GM12878 (cell line): ENCODE measurements at regions not wholly inside any gene's neighbourhood (a gene's known extent, or its start where the extent isn't known, plus 50 kb on each side); places are given as distances from the start of the nearest gene placed in this dataset.

ENCODE experiments used
- ATAC-seq: fragments of 200-7000 bp; cut with Tn5 transposase; 3 replicates; pipeline ENCODE4 v1.9.1; 2020; ENCODE audit warnings: mild to moderate bottlenecking, moderate library complexity
- BruUV-seq: library from RNA; stranded (reverse); fragments of 400-500 nt; replicated peaks from 2 replicates; lab custom pipeline; 2021; lab: Mats Ljungman, UMichigan
- CTCF ChIA-PET: fragments of 300-600 bp; sonication (Branson Sonifier 250); formaldehyde crosslinking; extraction: SDS; loops from one replicate; lab custom pipeline; 2021; ENCODE audit warnings: inconsistent platforms; lab: Yijun Ruan, JAX
- POLR2A ChIA-PET: fragments of 350-600 bp; formaldehyde crosslinking; extraction: SDS; loops from one replicate; lab custom pipeline; 2021; ENCODE audit warnings: inconsistent platforms; lab: Charles Lee
- RAD21 ChIA-PET: fragments of 300-600 bp; sonication (Branson Sonifier 250); formaldehyde crosslinking; loops from one replicate; lab custom pipeline; 2023; ENCODE audit warnings: antibody characterized with exemption; ENCODE audit not compliant: unreplicated experiment; lab: Charles Lee
- SMC1A ChIA-PET: fragments of 300-600 bp; sonication (Branson Sonifier 250); formaldehyde crosslinking; loops from one replicate; lab custom pipeline; 2023; ENCODE audit not compliant: unreplicated experiment, uncharacterized antibody; lab: Charles Lee
- DNase-seq: peaks from one replicate; pipeline ENCODE4 v3.0.0-alpha.2; 2011; ENCODE audit warnings: low read depth, low spot score
- FAIRE-seq: peaks from 3 replicates; lab custom pipeline; 2011; peaks lifted over from hg19 to GRCh38; lab: Jason Lieb, UNC
- H2AFZ ChIP-seq: 2 replicates; pipeline ENCODE4 v1.6.0; 2011; ENCODE audit warnings: low read depth, low read length, control low read depth; ENCODE audit not compliant: control insufficient read depth
- H3K27ac ChIP-seq: 2 replicates; pipeline ENCODE4 v1.5.1; 2011; ENCODE audit warnings: control low read depth; ENCODE audit not compliant: control insufficient read depth, insufficient read depth
- H3K27me3 ChIP-seq, 2 experiments: replicated peaks in 1 of 2; 2 replicates each; pipeline versions ENCODE4 v1.6.0 to v1.6.1; 2011; ENCODE audit warnings: low read length in 1 of 2; ENCODE audit not compliant: control insufficient read depth in 2 of 2, insufficient read depth in 2 of 2
- H3K36me3 ChIP-seq, 2 experiments: 2 replicates each; pipeline ENCODE4 v1.5.1; 2011; ENCODE audit warnings: low read length in 1 of 2; ENCODE audit not compliant: control insufficient read depth in 2 of 2, insufficient read depth in 2 of 2
- H3K4me1 ChIP-seq: 2 replicates; pipeline ENCODE4 v1.6.1; 2011; ENCODE audit warnings: mild to moderate bottlenecking, low read length, moderate library complexity, mixed read lengths; ENCODE audit not compliant: control insufficient read depth, insufficient read depth
- H3K4me2 ChIP-seq: 2 replicates; pipeline ENCODE4 v1.6.0; 2011; ENCODE audit warnings: control low read depth; ENCODE audit not compliant: control insufficient read depth, insufficient read depth
- H3K4me3 ChIP-seq: fragments of 200-600 bp; sonication (generic); 2 replicates; pipeline ENCODE4 v1.5.1; 2016
- H3K79me2 ChIP-seq: 2 replicates; pipeline ENCODE4 v1.6.0; 2011; ENCODE audit warnings: low read length; ENCODE audit not compliant: control insufficient read depth, insufficient read depth
- H3K9ac ChIP-seq: 2 replicates; pipeline ENCODE4 v1.8.0; 2011; ENCODE audit warnings: low read length, control low read depth, mixed read lengths; ENCODE audit not compliant: control insufficient read depth, insufficient read depth
- H3K9me3 ChIP-seq: replicated peaks from 3 replicates; pipeline ENCODE4 v1.5.1; 2011; ENCODE audit warnings: mild to moderate bottlenecking, low read length; ENCODE audit not compliant: control insufficient read depth, insufficient read depth
- H4K20me1 ChIP-seq: 2 replicates; pipeline ENCODE4 v1.6.0; 2011; ENCODE audit not compliant: control insufficient read depth, insufficient read depth
- CEBPB ChIP-seq, 2 experiments: fragments of 150-350 bp in 1 of 2; IDR thresholded peaks; 2 replicates each; pipeline ENCODE4 v1.6.1; 2012 to 2014; ENCODE audit warnings: low read depth in 2 of 2, low read length in 2 of 2, borderline replicate concordance in 1 of 2, inconsistent platforms in 1 of 2
- ETV6 ChIP-seq, 2 experiments: fragments of 450-650 bp in 1 of 2; IDR thresholded peaks in 1 of 2; conservative IDR thresholded peaks in 1 of 2; 2 replicates each; pipeline ENCODE4 v1.6.1; 2014; ENCODE audit warnings: antibody characterized with exemption in 1 of 2, borderline replicate concordance in 1 of 2, low read depth in 1 of 2, mild to moderate bottlenecking in 1 of 2, moderate library complexity in 1 of 2
- EZH2 ChIP-seq: IDR thresholded peaks from 2 replicates; pipeline ENCODE4 v1.6.1; 2012; ENCODE audit warnings: low read depth, mild to moderate bottlenecking, control low read depth, inconsistent platforms, low read length, borderline replicate concordance; ENCODE audit not compliant: control insufficient read depth
- FOS ChIP-seq: IDR thresholded peaks from 3 replicates; pipeline ENCODE4 v1.6.1; 2011; ENCODE audit warnings: borderline replicate concordance; ENCODE audit not compliant: insufficient read length; ENCODE audit errors: extremely low read depth
- IKZF2 ChIP-seq, 2 experiments: fragments of 450-650 bp; IDR thresholded peaks; 2 replicates each; pipeline ENCODE4 v1.6.1; 2017; ENCODE audit warnings: mild to moderate bottlenecking in 2 of 2, moderate library complexity in 2 of 2
- SIX5 ChIP-seq: IDR thresholded peaks from 2 replicates; pipeline ENCODE4 v1.6.1; 2011; ENCODE audit warnings: mild to moderate bottlenecking, low read depth, low read length, moderate library complexity; ENCODE audit not compliant: severe bottlenecking
- SMARCA5 ChIP-seq: fragments of 450-650 bp; IDR thresholded peaks from 2 replicates; pipeline ENCODE4 v1.6.1; 2017; ENCODE audit warnings: mild to moderate bottlenecking
- TCF7 ChIP-seq: IDR thresholded peaks from 2 replicates; pipeline ENCODE4 v1.6.1; 2014; ENCODE audit warnings: antibody characterized with exemption, borderline replicate concordance
- WRNIP1 ChIP-seq: IDR thresholded peaks from 2 replicates; pipeline ENCODE4 v1.6.1; 2011; ENCODE audit warnings: low read depth, low read length, improper control_type of control experiment, borderline replicate concordance
- ZBTB33 ChIP-seq: fragments of 450-650 bp; IDR thresholded peaks from 2 replicates; pipeline ENCODE4 v1.6.1; 2017; ENCODE audit warnings: mild to moderate bottlenecking
- ZBTB4 ChIP-seq: fragments of 450-650 bp; formaldehyde crosslinking; IDR thresholded peaks from 2 replicates; pipeline ENCODE4 v1.4.0; 2022; ENCODE audit warnings: mild to moderate bottlenecking, moderate library complexity
- ZSCAN29 ChIP-seq: fragments of 450-650 bp; IDR thresholded peaks from 2 replicates; pipeline ENCODE4 v1.6.1; 2017; ENCODE audit warnings: mild to moderate bottlenecking, moderate library complexity
- WGBS: methylation state at CpG from one replicate; pipeline ENCODE4 v1.1.6; 2016; ENCODE audit warnings: low lambda C conversion rate; ENCODE audit not compliant: insufficient replicate concordance, insufficient coverage; ENCODE audit errors: missing lambda C conversion rate; 5-methylcytosine and 5-hydroxymethylcytosine counted together
- in situ Hi-C: fragments of 300-500 bp; cut with MboI; formaldehyde crosslinking; loops from 9 replicates; pipeline ENCODE4 v1.14.3; 2018; ENCODE audit warnings: mixed read lengths
- intact Hi-C: fragments of 100-400 bp; cut with micrococcal nuclease; formaldehyde crosslinking; loops from one replicate; pipeline ENCODE4 v1.14.2; 2022; ENCODE audit not compliant: unreplicated experiment

GRCh38 chr6:149198265-149198664, 119.2 kb upstream of the TAB2 start:
- FAIRE-seq (no peak), DNase-seq (no peak), ATAC-seq (no peak)
- no peak overlapping the region for H3K4me3 ChIP-seq
- in situ Hi-C loops (no loop called here), intact Hi-C loops (no loop called here)
- H3K9me3 ChIP-seq = no peaks in the 10 kb centered on the region
- H3K9ac ChIP-seq = no peak overlapping the region
- WGBS = 71% methylated on average over 3 of the region's 3 CpGs
- BruUV-seq = no TSS peak
- RAD21 ChIA-PET = no interaction called here
- POLR2A ChIA-PET = no interaction called here
- TF ChIP-seq SIX5 (no peak), ETV6 (conservative IDR thresholded peaks at IDR 0.05 in 1 of 2, IDR thresholded peaks at IDR 0.05 in 1 of 2; ENCODE audit: borderline replicate concordance in 1 of 2, low read depth in 1 of 2) (no peak), FOS (no peak), IKZF2 (IDR thresholded peaks at IDR 0.05) (no peak), ZBTB4 (no peak), ZSCAN29 (no peak), TCF7 (no peak), WRNIP1 (no peak), CEBPB (IDR thresholded peaks at IDR 0.05; ENCODE audit: borderline replicate concordance in 1 of 2, low read depth in 2 of 2, low read length in 2 of 2) (no peak), SMARCA5 (no peak), EZH2 (no peak), ZBTB33 (no peak)
- no peak overlapping the region for H3K27ac ChIP-seq
- no peak overlapping the region for H3K4me2 ChIP-seq
- no peaks in the 10 kb centered on the region for H3K36me3 ChIP-seq
- SMC1A ChIA-PET = interaction anchor here (1.8 to 7.2 kb wide), 2 partner anchors 15 to 113 kb away, joined by 6 to 116 read pairs; no protein-coding TSS in a partner anchor
- no peak overlapping the region for H2AFZ ChIP-seq
- peaks cover 5% of the 10 kb centered on the region for H3K4me1 ChIP-seq
- H4K20me1 ChIP-seq = no peaks in the 10 kb centered on the region
- H3K79me2 ChIP-seq = no peaks in the 10 kb centered on the region
- CTCF ChIA-PET = interaction anchor here (1.0 to 2.5 kb wide), 2 partner anchors 8 to 223 kb away, joined by 3 to 12 read pairs; no protein-coding TSS in a partner anchor
- H3K27me3 ChIP-seq = no peaks in the 10 kb centered on the region
